ENCODE measurements at regions not wholly inside any gene's neighbourhood (a gene's known extent, or its start where the extent isn't known, plus 50 kb on each side); places are given as distances from the start of the nearest gene placed in this dataset.

DNA sequence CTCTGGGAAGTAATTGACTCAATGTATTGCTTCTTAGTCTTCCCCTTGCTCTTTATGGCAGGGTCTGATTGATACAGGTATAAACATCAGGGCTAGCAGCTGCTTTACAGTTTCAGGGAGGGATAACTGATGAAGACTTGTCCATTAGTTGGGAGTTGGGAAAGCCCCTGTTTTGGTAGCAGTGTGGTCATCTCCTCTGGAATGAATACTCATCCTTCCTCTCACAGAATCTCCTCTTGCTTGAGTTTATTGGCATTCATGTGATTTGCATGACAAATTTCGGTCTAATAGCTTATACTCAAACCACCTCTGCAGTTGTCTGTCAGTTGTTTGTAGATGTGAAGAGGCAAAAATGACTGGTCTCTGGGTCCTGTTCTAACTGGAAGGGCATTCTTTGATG lies 79.7 kb downstream of the FAT3 start:
- no peak overlapping the region for H3K4me3 Mint-ChIP-seq
- no peaks in the 10 kb centered on the region for H3K4me1 Mint-ChIP-seq
- peaks cover 0 to 7% (median 0%) of the 10 kb centered on the region in 5 donors for H3K27me3 Mint-ChIP-seq
- DNase-seq (no peak), ATAC-seq (no peak)
- POLR2A ChIA-PET = no interaction called here
- H3K9me3 Mint-ChIP-seq = peaks cover 0 to 9% (median 0%) of the 10 kb centered on the region in 9 donors
- H3K36me3 Mint-ChIP-seq = no peaks in the 10 kb centered on the region
- no peak overlapping the region for H3K27ac Mint-ChIP-seq

GRCh38 chr11:92306966-92307510 lies 82.4 kb downstream of the FAT3 start:
- no peak for DNase-seq
- Mint-ChIP-seq H3K9me3 (peaks cover 0 to 13% (median 0%) of the 10 kb centered on the region in 9 donors), H3K4me1 (no peaks in the 10 kb centered on the region), H3K27me3 (peaks cover 0 to 3% (median 0%) of the 10 kb centered on the region in 5 donors), H3K4me3 (no peak overlapping the region), H3K36me3 (no peaks in the 10 kb centered on the region), H3K27ac (no peak overlapping the region)
- no peak for ATAC-seq
- POLR2A ChIA-PET = no interaction called here

DNA sequence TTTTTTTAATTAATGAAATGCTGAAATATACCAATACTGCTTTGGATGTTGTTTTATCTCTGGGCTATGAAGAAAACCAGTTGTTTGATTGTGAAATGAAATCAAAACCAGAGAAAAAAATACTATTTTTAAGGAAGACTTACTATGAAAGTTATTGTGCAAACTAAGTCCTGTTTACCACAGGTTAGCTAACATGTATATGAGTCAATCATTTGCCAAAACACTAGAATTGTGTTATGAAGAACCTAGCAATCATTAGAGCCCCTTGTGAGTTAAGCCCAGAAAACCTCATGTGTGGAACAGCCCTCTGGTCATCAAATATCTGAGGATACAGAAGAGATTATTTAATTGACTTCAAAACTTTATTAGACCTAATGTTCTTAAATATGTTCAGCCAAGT lies 83.7 kb downstream of the FAT3 start:
- ATAC-seq (no peak), DNase-seq (no peak)
- Mint-ChIP-seq H3K36me3 (no peaks in the 10 kb centered on the region), H3K4me1 (no peaks in the 10 kb centered on the region), H3K27ac (no peak overlapping the region), H3K27me3 (peaks cover 0 to 3% (median 0%) of the 10 kb centered on the region in 5 donors), H3K4me3 (no peak overlapping the region), H3K9me3 (peaks cover 0 to 10% (median 0%) of the 10 kb centered on the region in 9 donors)
- POLR2A ChIA-PET = no interaction called here

GRCh38 chr11:92311616-92312449 lies 87.2 kb downstream of the FAT3 start:
- POLR2A ChIA-PET = no interaction called here
- Mint-ChIP-seq H3K4me3 (no peak overlapping the region), H3K4me1 (no peaks in the 10 kb centered on the region), H3K27ac (no peak overlapping the region), H3K9me3 (peaks cover 0 to 5% (median 0%) of the 10 kb centered on the region in 9 donors), H3K36me3 (no peaks in the 10 kb centered on the region), H3K27me3 (peaks cover 0 to 3% (median 0%) of the 10 kb centered on the region in 5 donors)
- DNase-seq (no peak), ATAC-seq (no peak)

- ATAC-seq = no peak
- POLR2A ChIA-PET = no interaction called here
- Mint-ChIP-seq H3K4me3 (no peak overlapping the region), H3K9me3 (peaks cover 0 to 5% (median 0%) of the 10 kb centered on the region in 9 donors), H3K4me1 (no peaks in the 10 kb centered on the region), H3K27me3 (peaks cover 0 to 3% (median 3%) of the 10 kb centered on the region in 5 donors), H3K27ac (no peak overlapping the region), H3K36me3 (no peaks in the 10 kb centered on the region)
- no peak for DNase-seq
Observed at GRCh38 chr11:92313784-92314183, 89.2 kb downstream of the FAT3 start.

- Mint-ChIP-seq H3K27me3 (peaks cover 0 to 10% (median 3%) of the 10 kb centered on the region in 5 donors), H3K27ac (no peak overlapping the region), H3K4me3 (no peak overlapping the region), H3K9me3 (peaks cover 0 to 11% (median 3%) of the 10 kb centered on the region in 9 donors), H3K36me3 (peaks cover 0 to under 1% (median 0%) of the 10 kb centered on the region in 3 donors), H3K4me1 (no peaks in the 10 kb centered on the region)
- POLR2A ChIA-PET = no interaction called here
- DNase-seq = no peak
- ATAC-seq = no peak
Observed at GRCh38 chr11:92314499-92314898, 89.9 kb downstream of the FAT3 start.

DNA sequence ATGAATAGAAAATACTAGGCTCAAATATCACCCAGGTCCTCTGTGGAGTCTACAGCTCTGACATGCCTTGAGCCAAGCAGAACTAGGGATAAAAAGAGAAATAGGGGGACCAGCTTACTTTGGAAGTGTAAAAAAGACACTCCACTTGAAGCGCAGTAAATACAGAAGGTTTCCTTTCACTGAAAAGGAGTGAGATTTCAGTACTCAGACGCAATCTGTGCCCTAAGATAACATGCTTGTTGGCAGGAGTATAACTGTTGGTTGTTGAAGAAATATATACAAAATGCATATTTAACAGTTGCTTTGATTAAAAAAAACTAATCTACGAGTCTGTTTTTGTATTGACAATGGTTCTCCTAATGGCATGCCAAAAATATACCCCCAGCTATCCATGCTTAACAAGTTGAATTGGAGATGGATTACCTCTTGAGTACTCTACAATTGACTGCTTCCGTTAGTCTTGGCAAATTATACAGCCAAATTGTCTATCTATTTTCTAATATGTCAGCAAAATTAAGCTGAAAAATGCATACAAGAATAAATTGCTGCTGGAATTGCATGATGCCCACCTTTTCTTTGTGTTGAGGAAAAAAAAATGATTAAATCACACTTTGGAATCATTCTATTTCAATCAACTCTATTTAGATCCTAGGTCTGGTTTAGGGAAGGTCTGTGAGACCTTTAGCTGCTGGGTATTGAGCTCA lies 91.6 kb downstream of the FAT3 start:
- peaks cover 0 to 5% (median 0%) of the 10 kb centered on the region in 3 donors for H3K36me3 Mint-ChIP-seq
- H3K4me3 Mint-ChIP-seq = no peak overlapping the region
- POLR2A ChIA-PET = no interaction called here

GRCh38 chr11:92317222-92317621 lies 92.6 kb downstream of the FAT3 start:
- H3K4me1 Mint-ChIP-seq = no peaks in the 10 kb centered on the region
- peaks cover 0 to 5% (median 0%) of the 10 kb centered on the region in 3 donors for H3K36me3 Mint-ChIP-seq
- POLR2A ChIA-PET = no interaction called here
- DNase-seq (no peak), ATAC-seq (no peak)
- peaks cover 0 to 16% (median 1%) of the 10 kb centered on the region in 5 donors for H3K27me3 Mint-ChIP-seq
- no peak overlapping the region for H3K4me3 Mint-ChIP-seq
- peaks cover 0 to 11% (median 3%) of the 10 kb centered on the region in 9 donors for H3K9me3 Mint-ChIP-seq
- no peak overlapping the region for H3K27ac Mint-ChIP-seq

More for the DNA sequence above, 91.6 kb downstream of the FAT3 start:
- DNase-seq = no peak
- Mint-ChIP-seq H3K4me1 (no peaks in the 10 kb centered on the region), H3K27me3 (peaks cover 0 to 16% (median 3%) of the 10 kb centered on the region in 5 donors), H3K27ac (peak overlapping the region in 1 of 10 donors; percentile 29), H3K9me3 (peaks cover 0 to 11% (median 3%) of the 10 kb centered on the region in 9 donors)
- ATAC-seq = no peak

GRCh38 chr11:92317721-92318120 lies 93.1 kb downstream of the FAT3 start:
- POLR2A ChIA-PET = no interaction called here
- Mint-ChIP-seq H3K36me3 (peaks cover 0 to 5% (median 0%) of the 10 kb centered on the region in 3 donors), H3K9me3 (peaks cover 0 to 11% (median 4%) of the 10 kb centered on the region in 9 donors), H3K4me3 (no peak overlapping the region), H3K4me1 (no peaks in the 10 kb centered on the region), H3K27me3 (peaks cover 0 to 16% (median 1%) of the 10 kb centered on the region in 5 donors), H3K27ac (no peak overlapping the region)
- ATAC-seq (no peak), DNase-seq (no peak)

DNA sequence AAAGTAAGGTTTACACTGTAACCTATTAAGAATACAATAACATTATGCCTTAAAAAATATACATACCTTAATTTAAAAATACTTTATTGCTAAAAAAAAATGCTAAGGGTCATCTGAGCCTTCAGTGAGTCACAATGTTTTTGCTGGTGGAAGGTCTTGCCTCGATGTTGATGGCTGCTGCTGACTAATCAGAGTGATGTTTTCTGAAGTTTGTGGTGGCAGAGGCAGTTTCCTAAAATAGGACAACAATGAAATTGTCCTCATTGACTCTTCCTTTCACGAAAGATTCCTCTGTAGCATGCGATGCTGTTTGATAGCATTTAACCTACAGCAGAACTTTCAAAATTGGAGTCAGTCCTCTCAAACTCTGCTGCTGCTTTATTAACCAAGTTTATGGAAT lies 97.6 kb downstream of the FAT3 start:
- Mint-ChIP-seq H3K36me3 (peaks cover 0 to 5% (median 0%) of the 10 kb centered on the region in 3 donors), H3K9me3 (peaks cover 0 to 12% (median 5%) of the 10 kb centered on the region in 9 donors), H3K27ac (no peak overlapping the region), H3K4me3 (no peak overlapping the region), H3K27me3 (peaks cover 0 to 16% (median 0%) of the 10 kb centered on the region in 5 donors), H3K4me1 (no peaks in the 10 kb centered on the region)
- no peak for DNase-seq
- POLR2A ChIA-PET = no interaction called here
- ATAC-seq = no peak

DNA sequence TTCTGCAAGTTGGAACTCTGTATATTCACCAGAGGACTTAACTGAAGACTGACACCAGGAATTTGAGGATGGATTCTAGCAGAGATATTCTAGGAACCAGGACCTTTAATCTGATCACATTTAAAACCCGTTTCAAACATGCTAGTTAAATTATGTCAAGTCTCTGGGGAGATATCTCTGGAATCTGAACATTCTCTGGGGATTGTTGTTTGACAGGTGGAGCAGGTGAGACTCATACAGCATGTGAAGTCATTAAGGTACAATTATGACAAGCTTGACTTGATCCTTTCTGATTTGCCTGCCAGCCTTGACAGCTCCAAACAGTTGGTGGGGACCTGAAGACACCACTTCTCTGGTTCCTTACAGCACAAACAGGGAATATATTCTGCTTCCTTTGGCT lies 100.3 kb downstream of the FAT3 start:
- Mint-ChIP-seq H3K27me3 (peaks cover 0 to 11% (median 2%) of the 10 kb centered on the region in 5 donors), H3K9me3 (peaks cover 0 to 10% (median 2%) of the 10 kb centered on the region in 9 donors)
- POLR2A ChIA-PET = no interaction called here

GRCh38 chr11:92325416-92325815 lies 100.8 kb downstream of the FAT3 start:
- Mint-ChIP-seq H3K4me1 (no peaks in the 10 kb centered on the region), H3K9me3 (peaks cover 0 to 10% (median 2%) of the 10 kb centered on the region in 9 donors), H3K27me3 (peaks cover 0 to 9% (median 2%) of the 10 kb centered on the region in 5 donors), H3K27ac (no peak overlapping the region), H3K36me3 (no peaks in the 10 kb centered on the region), H3K4me3 (no peak overlapping the region)
- POLR2A ChIA-PET = no interaction called here
- DNase-seq (no peak), ATAC-seq (no peak)

More for the DNA sequence above, 100.3 kb downstream of the FAT3 start:
- no peak overlapping the region for H3K27ac Mint-ChIP-seq
- DNase-seq = no peak
- no peak overlapping the region for H3K4me3 Mint-ChIP-seq
- H3K36me3 Mint-ChIP-seq = peaks cover 0 to under 1% (median 0%) of the 10 kb centered on the region in 3 donors
- no peaks in the 10 kb centered on the region for H3K4me1 Mint-ChIP-seq
- ATAC-seq = no peak

DNA sequence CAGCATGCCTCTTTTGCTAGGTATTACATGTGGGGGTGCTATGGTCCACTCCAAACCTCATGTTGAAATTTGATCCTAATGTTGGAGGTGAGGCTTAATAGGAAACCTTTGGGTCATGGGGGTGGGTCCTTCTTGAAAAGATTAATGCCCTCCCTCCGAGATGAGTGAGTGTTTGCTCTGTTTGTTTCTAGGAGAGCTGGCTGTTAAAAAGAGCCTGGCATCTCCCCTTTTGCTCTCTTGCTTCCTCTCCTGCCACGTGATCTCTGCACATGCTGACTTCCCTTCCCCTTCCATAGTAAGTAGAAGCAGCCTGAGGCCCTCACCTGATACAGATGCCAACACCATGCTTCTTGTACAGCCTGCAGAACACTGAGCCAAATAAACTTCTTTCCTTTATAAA lies 104.5 kb downstream of the FAT3 start:
- no peak overlapping the region for H3K27ac Mint-ChIP-seq

More for the DNA sequence above, 104.5 kb downstream of the FAT3 start:
- peaks cover 0 to 4% (median 0%) of the 10 kb centered on the region in 9 donors for H3K9me3 Mint-ChIP-seq
- POLR2A ChIA-PET = no interaction called here
- H3K4me1 Mint-ChIP-seq = no peaks in the 10 kb centered on the region
- peaks cover 0 to 23% (median 2%) of the 10 kb centered on the region in 5 donors for H3K27me3 Mint-ChIP-seq
- no peaks in the 10 kb centered on the region for H3K36me3 Mint-ChIP-seq
- no peak for DNase-seq
- H3K4me3 Mint-ChIP-seq = no peak overlapping the region
- no peak for ATAC-seq
